Tibial nerve (tissue), 4 donors: ENCODE measurements at regions not wholly inside any gene's neighbourhood (a gene's known extent, or its start where the extent isn't known, plus 50 kb on each side); places are given as distances from the start of the nearest gene placed in this dataset.

Experiments
- CTCF ChIP-seq, 5 experiments: fragments of 200-600 bp in 3 of 5; fragments of 450-650 bp in 2 of 5; sonication (generic) in 3 of 5; IDR thresholded peaks; one replicate each; pipeline ENCODE4 v1.5.1; 2016 to 2019; ENCODE audit warnings: antibody characterized with exemption in 5 of 5, mild to moderate bottlenecking in 3 of 5, moderate library complexity in 2 of 5
- EP300 ChIP-seq, 2 donors: sonication (generic); formaldehyde crosslinking; IDR thresholded peaks; one replicate each; pipeline ENCODE4 v1.6.1; 2017; ENCODE audit warnings: antibody characterized with exemption in 2 of 2, mild to moderate bottlenecking in 1 of 2
- POLR2A ChIP-seq, 2 donors: fragments of 450-650 bp; IDR thresholded peaks; one replicate each; pipeline ENCODE4 v1.6.1; 2017; ENCODE audit warnings: antibody characterized with exemption in 2 of 2, mild to moderate bottlenecking in 2 of 2, moderate library complexity in 2 of 2

- TF ChIP-seq CTCF (IDR thresholded peaks at IDR 0.05) = no peak
- no peak for TF ChIP-seq POLR2A (IDR thresholded peaks at IDR 0.05)
- no peak for TF ChIP-seq EP300 (IDR thresholded peaks at IDR 0.05)
Observed at GRCh38 chr11:128335729-128336128, 251.6 kb downstream of the ETS1 start.
